RPMI7951 (cell line): ENCODE measurements at regions not wholly inside any gene's neighbourhood (a gene's known extent, or its start where the extent isn't known, plus 50 kb on each side); places are given as distances from the start of the nearest gene placed in this dataset.

ENCODE experiments used
- DNase-seq: peaks from one replicate; pipeline ENCODE4 v3.0.0-alpha.2; 2012; ENCODE audit warnings: low read depth

DNA sequence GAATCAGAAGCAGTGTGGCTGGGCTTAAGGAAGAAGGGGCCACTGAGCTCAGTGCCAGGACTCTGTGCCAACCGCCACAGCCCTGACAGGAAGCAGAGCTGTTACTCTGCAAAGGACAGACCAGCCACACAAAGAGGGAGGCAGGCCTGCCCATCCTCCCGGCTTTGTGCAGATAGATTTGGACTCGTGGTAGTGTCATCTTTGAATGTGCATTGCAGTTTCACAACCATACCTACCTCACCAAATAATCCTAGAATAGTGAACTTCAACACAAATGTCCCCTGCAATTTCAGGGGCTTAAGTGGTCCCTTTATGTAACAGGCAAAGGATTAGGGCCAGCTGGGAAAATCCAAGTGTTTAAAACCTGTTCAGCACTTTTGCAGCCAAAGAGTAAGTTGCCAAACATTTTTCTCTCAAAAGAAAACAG, 55.1 kb upstream of the CLDN10 start:
- no peak for DNase-seq

DNA sequence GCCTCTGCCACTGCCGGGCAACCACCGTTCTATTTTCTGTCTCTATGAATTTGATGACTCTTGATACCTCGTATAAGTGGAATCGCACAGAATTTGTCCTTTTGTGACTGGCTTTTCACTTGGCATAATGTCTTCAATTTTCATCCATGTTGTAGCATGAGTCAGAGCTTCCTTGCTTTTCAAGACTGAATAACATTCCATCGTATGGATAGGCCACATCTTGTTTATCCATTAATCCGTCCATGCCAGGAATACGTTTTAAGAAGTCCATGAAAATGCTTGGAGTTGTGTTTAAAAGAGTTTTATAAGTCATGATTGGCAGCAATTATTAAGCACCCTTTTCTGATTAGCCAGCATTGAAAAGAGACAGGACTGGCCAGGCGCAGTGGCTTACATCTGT, 53.6 kb upstream of the CLDN10 start:
- no peak for DNase-seq

DNA sequence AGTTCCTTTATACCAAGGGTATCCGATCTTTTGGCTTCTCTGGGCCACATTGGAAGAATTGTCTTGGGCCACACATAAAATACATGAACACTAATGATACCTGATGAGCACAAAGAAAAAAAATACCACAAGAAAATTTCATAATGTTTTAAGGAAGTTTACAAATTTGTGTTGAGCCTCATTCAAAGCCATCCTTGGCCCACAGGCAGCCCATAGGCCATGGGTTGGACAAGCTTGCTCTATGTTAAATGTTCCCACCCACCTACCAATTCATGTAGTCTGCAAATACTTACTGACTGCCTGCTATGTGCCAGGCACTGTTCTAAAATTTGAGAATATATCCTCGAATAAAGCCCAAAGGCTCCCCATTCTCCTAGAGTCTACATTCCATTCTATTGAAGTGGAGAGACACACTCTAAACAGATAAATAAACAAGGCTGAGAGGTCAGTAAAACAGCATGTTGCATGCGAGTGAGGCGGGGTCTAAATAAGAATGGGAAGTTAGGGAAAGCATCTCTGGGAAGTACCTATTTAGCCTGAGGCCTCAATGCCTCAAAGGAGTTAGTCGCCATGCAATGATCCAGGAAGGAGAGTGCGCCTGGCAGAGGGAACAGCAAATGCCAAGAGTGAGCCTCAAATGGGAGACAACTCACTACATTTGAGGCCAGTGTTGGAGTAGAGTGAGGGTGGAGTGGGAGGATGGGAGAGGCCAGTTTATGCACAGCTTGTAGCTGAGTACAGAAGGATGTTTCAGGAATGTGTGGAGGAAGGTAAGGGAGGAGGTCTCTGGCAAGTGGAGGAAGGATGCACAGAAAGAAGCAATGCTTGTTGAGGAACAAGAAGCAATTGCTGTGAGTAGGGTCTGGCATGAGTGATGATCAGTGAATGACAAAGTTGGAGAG, 52.5 kb upstream of the CLDN10 start:
- no peak for DNase-seq

GRCh38 chr13:95502216-95502615, 50.3 kb upstream of the CLDN10 start:
- DNase-seq, result no peak
